Psoas muscle (tissue), 7 donors: ENCODE measurements at regions not wholly inside any gene's neighbourhood (a gene's known extent, or its start where the extent isn't known, plus 50 kb on each side); places are given as distances from the start of the nearest gene placed in this dataset.
"Not testable (repeated sequence)": the region's sequence is repeated elsewhere in the genome, so short reads cannot be mapped to it uniquely, and the experiment has no call there.

ENCODE experiments used
- ATAC-seq, 4 donors: fragments of 200-7000 bp; cut with Tn5 transposase; one replicate each; pipeline ENCODE4 v1.9.1; 2020; ENCODE audit warnings: moderate library complexity in 3 of 4, mild to moderate bottlenecking in 2 of 4
- DNase-seq, 2 donors: peaks; one replicate each; pipeline ENCODE4 v3.0.0-alpha.2; 2020
- H3K27ac ChIP-seq: fragments of 200-600 bp; one replicate; pipeline ENCODE4 v1.8.0; 2022
- H3K27me3 ChIP-seq, 3 donors: fragments of 200-600 bp in 1 of 3; one replicate each; pipeline versions ENCODE4 v1.6.1 to v1.8.0; 2013 to 2022; ENCODE audit warnings: low read length in 2 of 3, mild to moderate bottlenecking in 2 of 3, moderate library complexity in 1 of 3; ENCODE audit not compliant: insufficient read depth in 3 of 3
- H3K36me3 ChIP-seq, 2 donors: fragments of 200-600 bp in 1 of 2; one replicate each; pipeline versions ENCODE4 v1.6.1 to v1.8.0; 2013 to 2022; ENCODE audit warnings: low read depth in 1 of 2, mild to moderate bottlenecking in 1 of 2, moderate library complexity in 1 of 2; ENCODE audit not compliant: insufficient read depth in 1 of 2
- H3K4me1 ChIP-seq: fragments of 200-600 bp; one replicate; pipeline ENCODE4 v1.8.0; 2022
- H3K4me3 ChIP-seq: fragments of 200-600 bp; one replicate; pipeline ENCODE4 v1.8.0; 2022; ENCODE audit warnings: mild to moderate bottlenecking
- H3K9me3 ChIP-seq: fragments of 200-600 bp; one replicate; pipeline ENCODE4 v1.8.0; 2022
- CTCF ChIP-seq: fragments of 200-600 bp; IDR thresholded peaks from one replicate; pipeline ENCODE4 v1.8.0; 2022; ENCODE audit warnings: antibody characterized with exemption
- WGBS, 3 donors: extraction: QIAGEN DNeasy Blood & Tissue Kit; methylation state at CpG; one replicate each; pipeline versions ENCODE4 v1.1.6 to v1.1.7; 2013; 5-methylcytosine and 5-hydroxymethylcytosine counted together
- intact Hi-C, 2 donors: fragments of 100-400 bp; cut with DNase I; formaldehyde crosslinking; loops; one replicate each; pipeline versions ENCODE4 v1.11.0 to v1.14.2; 2022
- donor health status: healthy with polysubstance abuse.
- donor health status: DM: no; HTN: no; CAD: no; lungs with moderate emphysema.
- donor health status: Bipolar disorder and iron deficiency.
- donor health status: healthy.
- donor health status: DM: yes; HTN: yes; CAD: no.
- donor health status: DM: no; HTN: no; CAD: no.
- donor health status: DM: yes; HTN: yes; CAD: no.

GRCh38 chr7:81293806-81294205 is 375.0 kb upstream of the SEMA3C start:
- Histone ChIP-seq H3K9me3 (no peaks in the 10 kb centered on the region), H3K4me3 (no peak overlapping the region), H3K27me3 (no peaks in the 10 kb centered on the region), H3K4me1 (no peaks in the 10 kb centered on the region), H3K27ac (no peak overlapping the region), H3K36me3 (no peaks in the 10 kb centered on the region)
- no peak for TF ChIP-seq CTCF
- ATAC-seq (no peak), DNase-seq (no peak)
- intact Hi-C loops, result no loop called here
- 71 to 84% (median 73%) methylated on average over 1 of the region's 1 CpG for WGBS, 3 donors

- intact Hi-C loops, H3K4me3 ChIP-seq, ATAC-seq, H3K9me3 ChIP-seq, H3K36me3 ChIP-seq, H3K4me1 ChIP-seq, DNase-seq, H3K27ac ChIP-seq, H3K27me3 ChIP-seq: not testable (repeated sequence)
- WGBS, 3 donors, result 90 to 95% (median 94%) methylated on average over 4 of the region's 4 CpGs
Measured at GRCh38 chr7:81286754-81287153, 367.9 kb upstream of the SEMA3C start.

- no peak for ATAC-seq
- 92 to 98% (median 95%) methylated on average over 4 of the region's 4 CpGs for WGBS, 3 donors
- no peak overlapping the region for H3K4me3 ChIP-seq
- no peaks in the 10 kb centered on the region for H3K27me3 ChIP-seq
- H3K27ac ChIP-seq, result no peak overlapping the region
- H3K9me3 ChIP-seq, result no peaks in the 10 kb centered on the region
- intact Hi-C loops, result no loop called here
- no peak for DNase-seq
- no peak for TF ChIP-seq CTCF
- no peaks in the 10 kb centered on the region for H3K4me1 ChIP-seq
- H3K36me3 ChIP-seq, result no peaks in the 10 kb centered on the region
Measured at GRCh38 chr7:81285142-81285871, 366.5 kb upstream of the SEMA3C start.

GRCh38 chr7:81284576-81284975 is 365.7 kb upstream of the SEMA3C start:
- Histone ChIP-seq H3K9me3 (no peaks in the 10 kb centered on the region), H3K4me1 (no peaks in the 10 kb centered on the region), H3K4me3 (no peak overlapping the region), H3K36me3 (no peaks in the 10 kb centered on the region), H3K27ac (no peak overlapping the region), H3K27me3 (no peaks in the 10 kb centered on the region)
- DNase-seq, result no peak
- 89 to 98% (median 93%) methylated on average over 1 of the region's 1 CpG for WGBS, 3 donors
- intact Hi-C loops, result no loop called here
- no peak for TF ChIP-seq CTCF
- no peak for ATAC-seq

GRCh38 chr7:81280531-81280930 is 361.7 kb upstream of the SEMA3C start:
- DNase-seq, result no peak
- H3K27me3 ChIP-seq, result no peaks in the 10 kb centered on the region
- no peak for ATAC-seq
- H3K9me3 ChIP-seq, result no peaks in the 10 kb centered on the region
- no peak for TF ChIP-seq CTCF
- H3K4me3 ChIP-seq, result no peak overlapping the region
- H3K4me1 ChIP-seq, result no peaks in the 10 kb centered on the region
- intact Hi-C loops, result no loop called here
- no peak overlapping the region for H3K27ac ChIP-seq
- H3K36me3 ChIP-seq, result no peaks in the 10 kb centered on the region
